ENCODE measurements at regions not wholly inside any gene's neighbourhood (a gene's known extent, or its start where the extent isn't known, plus 50 kb on each side); places are given as distances from the start of the nearest gene placed in this dataset.

- no peak overlapping the region for H3K4me3 ChIP-seq (ENCODE audit: low read length)
- DNase-seq (ENCODE audit: low read depth), result no peak
- TF ChIP-seq CTCF (conservative IDR thresholded peaks at IDR 0.05; ENCODE audit: low read length), result no peak
These were observed 146.8 kb upstream of the EGLN3 start for GRCh38 chr14:34097644-34098043.

- DNase-seq (ENCODE audit: low read depth), result no peak
- no peak for TF ChIP-seq CTCF (conservative IDR thresholded peaks at IDR 0.05; ENCODE audit: low read length)
- no peak overlapping the region for H3K4me3 ChIP-seq (ENCODE audit: low read length)
These were observed 143.5 kb upstream of the EGLN3 start for GRCh38 chr14:34094384-34094783.

GRCh38 chr14:34093883-34094282 lies 143.0 kb upstream of the EGLN3 start:
- H3K4me3 ChIP-seq (ENCODE audit: low read length), result no peak overlapping the region
- TF ChIP-seq CTCF (conservative IDR thresholded peaks at IDR 0.05; ENCODE audit: low read length), result no peak
- no peak for DNase-seq (ENCODE audit: low read depth)

- no peak for DNase-seq (ENCODE audit: low read depth)
- H3K4me3 ChIP-seq (ENCODE audit: low read length), result no peak overlapping the region
- no peak for TF ChIP-seq CTCF (conservative IDR thresholded peaks at IDR 0.05; ENCODE audit: low read length)
These were observed 139.6 kb upstream of the EGLN3 start for GRCh38 chr14:34090451-34090850.

GRCh38 chr14:34088914-34089313 lies 138.0 kb upstream of the EGLN3 start:
- no peak overlapping the region for H3K4me3 ChIP-seq (ENCODE audit: low read length)
- no peak for DNase-seq (ENCODE audit: low read depth)
- TF ChIP-seq CTCF (conservative IDR thresholded peaks at IDR 0.05; ENCODE audit: low read length), result no peak

- DNase-seq (ENCODE audit: low read depth), result no peak
- H3K4me3 ChIP-seq (ENCODE audit: low read length), result no peak overlapping the region
- TF ChIP-seq CTCF (conservative IDR thresholded peaks at IDR 0.05; ENCODE audit: low read length), result no peak
These were observed 136.7 kb upstream of the EGLN3 start for GRCh38 chr14:34087571-34087970.

- no peak overlapping the region for H3K4me3 ChIP-seq (ENCODE audit: low read length)
- no peak for DNase-seq (ENCODE audit: low read depth)
- no peak for TF ChIP-seq CTCF (conservative IDR thresholded peaks at IDR 0.05; ENCODE audit: low read length)
These were observed 135.4 kb upstream of the EGLN3 start for GRCh38 chr14:34086223-34086757.
